ENCODE measurements at regions not wholly inside any gene's neighbourhood (a gene's known extent, or its start where the extent isn't known, plus 50 kb on each side); places are given as distances from the start of the nearest gene placed in this dataset.

DNA sequence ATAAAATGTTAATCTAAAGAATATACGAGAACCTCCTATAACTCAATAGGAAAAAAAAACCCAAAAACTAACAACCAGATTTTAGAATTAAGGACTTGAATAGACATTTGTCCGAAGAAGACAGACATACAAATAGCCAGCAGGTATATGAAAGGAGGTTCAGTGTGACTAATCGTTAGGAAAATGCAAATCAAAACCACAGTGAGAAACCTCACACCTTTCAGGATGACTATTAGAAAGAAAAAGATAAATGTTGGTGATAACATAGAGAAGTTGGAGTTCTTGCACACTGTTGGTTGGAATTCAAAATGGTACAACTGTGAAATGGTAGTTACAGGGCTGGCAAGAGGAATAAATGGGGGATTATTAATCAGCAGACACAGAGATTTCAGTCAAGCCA, 339.0 kb downstream of the TMEM114 start:
- TF ChIP-seq, protein P1, sequence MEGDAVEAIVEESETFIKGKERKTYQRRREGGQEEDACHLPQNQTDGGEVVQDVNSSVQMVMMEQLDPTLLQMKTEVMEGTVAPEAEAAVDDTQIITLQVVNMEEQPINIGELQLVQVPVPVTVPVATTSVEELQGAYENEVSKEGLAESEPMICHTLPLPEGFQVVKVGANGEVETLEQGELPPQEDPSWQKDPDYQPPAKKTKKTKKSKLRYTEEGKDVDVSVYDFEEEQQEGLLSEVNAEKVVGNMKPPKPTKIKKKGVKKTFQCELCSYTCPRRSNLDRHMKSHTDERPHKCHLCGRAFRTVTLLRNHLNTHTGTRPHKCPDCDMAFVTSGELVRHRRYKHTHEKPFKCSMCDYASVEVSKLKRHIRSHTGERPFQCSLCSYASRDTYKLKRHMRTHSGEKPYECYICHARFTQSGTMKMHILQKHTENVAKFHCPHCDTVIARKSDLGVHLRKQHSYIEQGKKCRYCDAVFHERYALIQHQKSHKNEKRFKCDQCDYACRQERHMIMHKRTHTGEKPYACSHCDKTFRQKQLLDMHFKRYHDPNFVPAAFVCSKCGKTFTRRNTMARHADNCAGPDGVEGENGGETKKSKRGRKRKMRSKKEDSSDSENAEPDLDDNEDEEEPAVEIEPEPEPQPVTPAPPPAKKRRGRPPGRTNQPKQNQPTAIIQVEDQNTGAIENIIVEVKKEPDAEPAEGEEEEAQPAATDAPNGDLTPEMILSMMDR (conservative IDR thresholded peaks at IDR 0.05; ENCODE audit: low read depth in 2 of 2) = no peak
- TF ChIP-seq POLR2AphosphoS5 (IDR thresholded peaks at IDR 0.05; ENCODE audit: low read depth) (no peak), EZH2 (IDR thresholded peaks at IDR 0.05; ENCODE audit: low read depth, unreplicated experiment) (no peak), ZNF331 (CRISPR knock-in tag; IDR thresholded peaks at IDR 0.05; ENCODE audit: low read depth) (no peak), EZH2phosphoT487 (IDR thresholded peaks at IDR 0.05; ENCODE audit: unreplicated experiment) (no peak), NANOG (IDR thresholded peaks at IDR 0.05; ENCODE audit: borderline replicate concordance) (no peak), CREB1 (CRISPR knock-in tag; IDR thresholded peaks at IDR 0.05; ENCODE audit: low read depth) (no peak)
- TF ChIP-seq, protein P2, sequence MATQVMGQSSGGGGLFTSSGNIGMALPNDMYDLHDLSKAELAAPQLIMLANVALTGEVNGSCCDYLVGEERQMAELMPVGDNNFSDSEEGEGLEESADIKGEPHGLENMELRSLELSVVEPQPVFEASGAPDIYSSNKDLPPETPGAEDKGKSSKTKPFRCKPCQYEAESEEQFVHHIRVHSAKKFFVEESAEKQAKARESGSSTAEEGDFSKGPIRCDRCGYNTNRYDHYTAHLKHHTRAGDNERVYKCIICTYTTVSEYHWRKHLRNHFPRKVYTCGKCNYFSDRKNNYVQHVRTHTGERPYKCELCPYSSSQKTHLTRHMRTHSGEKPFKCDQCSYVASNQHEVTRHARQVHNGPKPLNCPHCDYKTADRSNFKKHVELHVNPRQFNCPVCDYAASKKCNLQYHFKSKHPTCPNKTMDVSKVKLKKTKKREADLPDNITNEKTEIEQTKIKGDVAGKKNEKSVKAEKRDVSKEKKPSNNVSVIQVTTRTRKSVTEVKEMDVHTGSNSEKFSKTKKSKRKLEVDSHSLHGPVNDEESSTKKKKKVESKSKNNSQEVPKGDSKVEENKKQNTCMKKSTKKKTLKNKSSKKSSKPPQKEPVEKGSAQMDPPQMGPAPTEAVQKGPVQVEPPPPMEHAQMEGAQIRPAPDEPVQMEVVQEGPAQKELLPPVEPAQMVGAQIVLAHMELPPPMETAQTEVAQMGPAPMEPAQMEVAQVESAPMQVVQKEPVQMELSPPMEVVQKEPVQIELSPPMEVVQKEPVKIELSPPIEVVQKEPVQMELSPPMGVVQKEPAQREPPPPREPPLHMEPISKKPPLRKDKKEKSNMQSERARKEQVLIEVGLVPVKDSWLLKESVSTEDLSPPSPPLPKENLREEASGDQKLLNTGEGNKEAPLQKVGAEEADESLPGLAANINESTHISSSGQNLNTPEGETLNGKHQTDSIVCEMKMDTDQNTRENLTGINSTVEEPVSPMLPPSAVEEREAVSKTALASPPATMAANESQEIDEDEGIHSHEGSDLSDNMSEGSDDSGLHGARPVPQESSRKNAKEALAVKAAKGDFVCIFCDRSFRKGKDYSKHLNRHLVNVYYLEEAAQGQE (IDR thresholded peaks at IDR 0.05; ENCODE audit: unreplicated experiment) = no peak
- TF ChIP-seq, protein P3, sequence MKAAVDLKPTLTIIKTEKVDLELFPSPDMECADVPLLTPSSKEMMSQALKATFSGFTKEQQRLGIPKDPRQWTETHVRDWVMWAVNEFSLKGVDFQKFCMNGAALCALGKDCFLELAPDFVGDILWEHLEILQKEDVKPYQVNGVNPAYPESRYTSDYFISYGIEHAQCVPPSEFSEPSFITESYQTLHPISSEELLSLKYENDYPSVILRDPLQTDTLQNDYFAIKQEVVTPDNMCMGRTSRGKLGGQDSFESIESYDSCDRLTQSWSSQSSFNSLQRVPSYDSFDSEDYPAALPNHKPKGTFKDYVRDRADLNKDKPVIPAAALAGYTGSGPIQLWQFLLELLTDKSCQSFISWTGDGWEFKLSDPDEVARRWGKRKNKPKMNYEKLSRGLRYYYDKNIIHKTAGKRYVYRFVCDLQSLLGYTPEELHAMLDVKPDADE (IDR thresholded peaks at IDR 0.05) = no peak

Measured in GM23338 (cell line).